Activated CD4-positive, alpha-beta T cell treated with anti-CD3 and anti-CD28 coated beads for 36 hours (primary cell): ENCODE measurements at regions not wholly inside any gene's neighbourhood (a gene's known extent, or its start where the extent isn't known, plus 50 kb on each side); places are given as distances from the start of the nearest gene placed in this dataset.

Source experiments
- ATAC-seq: fragments of 200-7000 bp; cut with Tn5 transposase; one replicate; pipeline ENCODE4 v1.10.0; 2021; ENCODE audit warnings: mild to moderate bottlenecking, moderate library complexity
- CTCF ChIA-PET: fragments of 350-600 bp; sonication (Branson Sonifier 250); formaldehyde crosslinking; loops from one replicate; lab custom pipeline; 2021; ENCODE audit warnings: antibody characterized with exemption; lab: Charles Lee
- POLR2A ChIA-PET: fragments of 350-600 bp; sonication (Branson Sonifier 250); formaldehyde crosslinking; loops from one replicate; lab custom pipeline; 2021; ENCODE audit warnings: antibody characterized with exemption, inconsistent platforms; lab: Charles Lee
- DNase-seq: peaks from one replicate; pipeline ENCODE4 v3.0.0-alpha.2; 2020
- H3K27ac Mint-ChIP-seq: one replicate; pipeline ENCODE4 v1.8.0; 2021; ENCODE audit warnings: mixed read lengths
- H3K27me3 Mint-ChIP-seq: one replicate; pipeline ENCODE4 v1.8.0; 2021; ENCODE audit warnings: mixed read lengths
- H3K36me3 Mint-ChIP-seq: one replicate; pipeline ENCODE4 v1.8.0; 2021; ENCODE audit warnings: low read depth, mixed read lengths
- H3K4me1 Mint-ChIP-seq: one replicate; pipeline ENCODE4 v1.8.0; 2021; ENCODE audit warnings: mixed read lengths
- H3K4me3 Mint-ChIP-seq: one replicate; pipeline ENCODE4 v1.8.0; 2021; ENCODE audit warnings: mild to moderate bottlenecking, moderate library complexity, mixed read lengths
- H3K9me3 Mint-ChIP-seq: one replicate; pipeline ENCODE4 v1.8.0; 2021; ENCODE audit warnings: low read depth, mixed read lengths
- intact Hi-C, 2 experiments: fragments of 100-400 bp; cut with DNase I in 1 of 2; cut with micrococcal nuclease in 1 of 2; formaldehyde crosslinking; loops; one replicate each; pipeline versions ENCODE4 v1.14.2 to v1.15.1; 2022 to 2024; cut with DNase I, micrococcal nuclease

DNA sequence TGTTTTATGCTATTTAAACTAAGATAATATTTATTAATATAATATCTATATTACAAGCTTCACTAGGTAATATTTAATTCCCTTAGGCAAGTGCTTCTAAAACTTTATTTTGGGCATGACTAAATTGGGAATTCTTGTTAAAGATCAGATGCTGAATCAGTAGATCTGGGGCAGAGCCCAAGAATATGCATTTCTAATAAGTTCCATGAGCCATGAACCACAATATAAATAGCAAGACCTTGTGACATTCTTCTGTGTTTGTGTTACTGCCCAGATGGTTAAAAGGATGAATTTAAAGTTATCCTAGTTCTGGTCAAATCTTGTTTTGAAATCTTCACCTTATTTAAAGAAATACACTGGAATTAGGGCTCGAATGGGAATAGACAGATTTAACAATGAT, 258.4 kb upstream of the CACNA2D1 start:
- intact Hi-C loops: no loop called here
- CTCF ChIA-PET: interaction anchor here (0.7 to 1.4 kb wide), 2 partner anchors 9 to 11 kb away, joined by 3 to 5 read pairs; no protein-coding TSS in a partner anchor
- no peaks in the 10 kb centered on the region for H3K9me3 Mint-ChIP-seq
- H3K27ac Mint-ChIP-seq: no peak overlapping the region
- H3K36me3 Mint-ChIP-seq: no peaks in the 10 kb centered on the region
- no peaks in the 10 kb centered on the region for H3K27me3 Mint-ChIP-seq
- no peak overlapping the region for H3K4me3 Mint-ChIP-seq
- DNase-seq (no peak), ATAC-seq (no peak)
- POLR2A ChIA-PET: no interaction called here
- no peaks in the 10 kb centered on the region for H3K4me1 Mint-ChIP-seq

DNA sequence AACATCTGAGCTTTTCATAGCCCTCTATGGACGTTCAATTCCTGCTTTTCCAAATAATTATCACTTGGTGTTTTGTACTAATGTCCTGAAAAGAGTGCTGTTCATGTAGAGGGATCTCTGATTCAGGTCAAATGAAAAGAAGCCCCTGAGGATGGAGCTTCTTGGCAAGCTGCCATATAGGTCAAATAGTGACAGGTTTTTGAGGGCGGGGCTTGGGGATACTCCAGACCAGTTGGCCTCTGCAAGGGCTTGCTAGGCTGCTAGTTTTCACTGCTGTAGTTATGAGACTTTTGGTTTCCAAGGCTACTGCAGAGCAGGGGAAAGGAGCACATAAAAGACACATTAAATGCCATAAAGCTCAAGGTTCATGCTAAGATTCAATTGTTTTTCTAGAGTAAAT, 257.2 kb upstream of the CACNA2D1 start:
- H3K4me1 Mint-ChIP-seq: no peaks in the 10 kb centered on the region
- H3K9me3 Mint-ChIP-seq: no peaks in the 10 kb centered on the region
- DNase-seq (no peak), ATAC-seq (no peak)
- no peaks in the 10 kb centered on the region for H3K36me3 Mint-ChIP-seq
- intact Hi-C loops: no loop called here
- CTCF ChIA-PET: no interaction called here
- H3K4me3 Mint-ChIP-seq: no peak overlapping the region
- no peaks in the 10 kb centered on the region for H3K27me3 Mint-ChIP-seq
- POLR2A ChIA-PET: no interaction called here
- H3K27ac Mint-ChIP-seq: no peak overlapping the region

DNA sequence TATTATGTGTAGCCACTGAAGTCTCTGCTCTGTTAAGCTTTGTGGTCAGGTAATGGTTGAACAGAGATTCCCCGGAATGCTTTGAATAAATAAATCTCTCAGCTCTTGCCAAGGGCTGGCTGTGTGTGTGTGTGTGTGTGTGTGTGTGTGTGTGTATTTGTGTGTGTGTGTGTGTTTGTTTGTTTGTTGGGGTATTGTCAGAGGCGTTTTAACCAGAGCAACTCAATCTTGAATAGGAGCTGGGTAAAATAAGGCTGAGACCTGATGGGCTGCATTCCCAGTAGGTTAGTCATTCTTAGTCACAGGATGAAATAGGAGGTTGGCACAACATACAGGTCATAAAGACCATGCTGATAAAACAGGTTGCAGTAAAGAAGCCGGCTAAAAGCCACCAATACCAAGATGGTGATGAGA, 256.2 kb upstream of the CACNA2D1 start:
- Mint-ChIP-seq H3K27ac (no peak overlapping the region), H3K27me3 (no peaks in the 10 kb centered on the region), H3K36me3 (no peaks in the 10 kb centered on the region), H3K4me1 (no peaks in the 10 kb centered on the region), H3K9me3 (no peaks in the 10 kb centered on the region), H3K4me3 (no peak overlapping the region)
- DNase-seq (no peak), ATAC-seq (no peak)
- intact Hi-C loops: no loop called here
- ChIA-PET CTCF (no interaction called here), POLR2A (no interaction called here)

DNA sequence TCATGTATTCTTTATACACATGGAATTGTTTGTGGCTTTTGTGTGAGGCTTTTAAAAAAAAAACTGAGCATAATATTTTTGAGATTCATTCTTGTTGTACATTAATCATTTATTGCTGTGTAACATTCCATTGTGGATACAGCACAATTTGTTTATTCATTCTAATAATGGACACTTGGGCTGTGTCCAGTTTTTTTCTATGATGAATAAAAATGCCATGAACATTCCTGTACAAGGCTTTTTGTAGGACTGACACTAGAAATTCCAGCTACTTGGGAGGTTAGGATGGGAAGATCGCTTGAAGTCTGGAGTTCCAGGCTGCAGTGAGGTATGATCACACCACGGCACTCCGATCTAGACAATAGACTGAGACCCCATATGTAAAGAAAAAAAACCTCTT, 254.3 kb upstream of the CACNA2D1 start:
- Mint-ChIP-seq H3K27me3 (no peaks in the 10 kb centered on the region), H3K4me1 (no peaks in the 10 kb centered on the region), H3K27ac (no peak overlapping the region), H3K36me3 (no peaks in the 10 kb centered on the region), H3K9me3 (no peaks in the 10 kb centered on the region), H3K4me3 (no peak overlapping the region)
- CTCF ChIA-PET: no interaction called here
- DNase-seq (no peak), ATAC-seq (no peak)
- intact Hi-C loops: no loop called here
- POLR2A ChIA-PET: no interaction called here

DNA sequence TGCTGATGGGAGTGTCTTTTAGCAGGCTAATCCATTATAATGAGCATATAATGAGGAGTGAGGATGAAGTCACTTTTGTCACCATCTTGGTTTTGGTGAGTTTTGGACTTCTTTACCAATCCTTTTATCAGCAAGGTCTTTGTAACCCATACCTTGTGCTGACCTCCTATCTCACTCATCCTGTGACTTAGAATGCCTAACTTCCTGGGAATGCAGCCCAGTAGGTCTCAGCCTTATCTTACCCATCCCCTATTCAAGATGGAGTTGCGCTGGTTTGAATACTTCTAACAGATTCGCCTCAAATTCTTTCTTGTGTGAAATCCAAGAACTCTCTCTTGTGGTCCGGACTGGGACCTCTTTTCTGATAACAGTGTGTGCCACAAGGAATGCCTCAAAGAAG, 253.1 kb upstream of the CACNA2D1 start:
- Mint-ChIP-seq H3K27ac (no peak overlapping the region), H3K36me3 (no peaks in the 10 kb centered on the region), H3K9me3 (peaks cover 2% of the 10 kb centered on the region), H3K27me3 (no peaks in the 10 kb centered on the region), H3K4me3 (no peak overlapping the region), H3K4me1 (no peaks in the 10 kb centered on the region)
- ChIA-PET POLR2A (no interaction called here), CTCF (no interaction called here)
- no peak for ATAC-seq
- intact Hi-C loops: no loop called here
- DNase-seq: no peak

DNA sequence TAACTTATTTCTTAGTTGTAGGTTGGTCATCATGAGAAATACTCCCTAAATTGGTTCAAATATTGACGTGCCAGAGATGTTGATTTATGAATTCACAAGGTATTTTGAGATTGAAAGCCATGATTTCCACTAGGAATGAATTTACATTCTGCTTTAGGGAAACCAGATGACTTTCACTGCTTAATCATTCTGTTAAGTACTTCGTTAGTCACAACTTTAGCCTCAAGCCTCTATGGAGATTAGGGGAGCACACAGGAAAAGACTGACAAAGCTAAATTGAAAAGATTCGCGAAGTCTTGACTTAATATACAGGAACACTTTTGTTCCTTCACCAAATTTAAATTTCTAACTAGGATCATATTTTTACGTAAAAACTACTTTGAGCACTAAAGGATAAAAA, 250.4 kb upstream of the CACNA2D1 start:
- H3K9me3 Mint-ChIP-seq: peaks cover 7% of the 10 kb centered on the region
- H3K27me3 Mint-ChIP-seq: no peaks in the 10 kb centered on the region
- no peak overlapping the region for H3K4me3 Mint-ChIP-seq
- POLR2A ChIA-PET: no interaction called here
- no peaks in the 10 kb centered on the region for H3K4me1 Mint-ChIP-seq
- intact Hi-C loops: no loop called here
- no peaks in the 10 kb centered on the region for H3K36me3 Mint-ChIP-seq
- H3K27ac Mint-ChIP-seq: no peak overlapping the region
- CTCF ChIA-PET: no interaction called here
- ATAC-seq (no peak), DNase-seq (no peak)

DNA sequence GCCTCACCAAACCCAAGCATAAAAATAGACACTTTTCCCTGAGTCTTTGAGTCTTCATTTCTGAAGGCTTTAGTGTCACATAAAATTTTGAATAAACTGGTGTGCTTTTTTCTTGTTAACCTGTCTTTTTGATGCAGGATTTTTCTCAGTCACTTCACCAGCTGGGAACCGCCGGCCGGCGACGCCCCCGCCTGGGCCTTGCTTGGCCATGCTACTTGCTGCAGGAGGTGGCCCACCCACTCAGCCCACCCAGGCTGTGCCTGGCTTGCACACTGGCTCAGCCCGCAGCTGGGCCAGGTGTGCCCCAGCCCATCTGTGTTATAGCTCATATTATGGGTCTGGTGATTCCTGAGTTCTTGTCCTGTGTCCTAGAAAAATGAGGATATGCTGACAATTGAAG, 247.4 kb upstream of the CACNA2D1 start:
- H3K9me3 Mint-ChIP-seq: peaks cover 7% of the 10 kb centered on the region
- no peaks in the 10 kb centered on the region for H3K27me3 Mint-ChIP-seq
- intact Hi-C loops: no loop called here
- CTCF ChIA-PET: no interaction called here
- no peak overlapping the region for H3K27ac Mint-ChIP-seq
- H3K4me3 Mint-ChIP-seq: no peak overlapping the region
- no peaks in the 10 kb centered on the region for H3K36me3 Mint-ChIP-seq
- POLR2A ChIA-PET: no interaction called here
- DNase-seq: no peak
- ATAC-seq: no peak
- H3K4me1 Mint-ChIP-seq: no peaks in the 10 kb centered on the region

DNA sequence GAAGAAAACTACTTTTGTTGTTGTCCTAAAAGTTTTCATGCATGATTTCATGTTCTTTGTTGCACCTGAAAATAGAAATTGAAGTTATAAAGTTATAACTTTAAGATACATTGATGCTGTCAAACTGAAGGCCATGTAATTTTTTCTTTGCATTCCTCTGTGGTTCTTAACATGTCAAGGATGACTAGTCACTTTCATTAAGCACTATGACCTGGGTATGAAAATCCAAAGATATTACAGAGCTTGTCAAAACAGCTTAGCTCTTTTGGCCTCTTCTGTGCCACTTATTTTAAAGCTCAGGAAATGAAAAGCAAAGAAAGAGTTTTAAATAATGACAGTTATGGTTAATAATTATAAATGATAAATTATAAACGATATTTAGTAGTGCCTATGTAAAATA, 241.6 kb upstream of the CACNA2D1 start:
- no peaks in the 10 kb centered on the region for H3K27me3 Mint-ChIP-seq
- no peaks in the 10 kb centered on the region for H3K36me3 Mint-ChIP-seq
- DNase-seq: no peak
- no peaks in the 10 kb centered on the region for H3K4me1 Mint-ChIP-seq
- POLR2A ChIA-PET: no interaction called here
- no peak for ATAC-seq
- H3K9me3 Mint-ChIP-seq: no peaks in the 10 kb centered on the region
- no peak overlapping the region for H3K27ac Mint-ChIP-seq
- intact Hi-C loops: no loop called here
- CTCF ChIA-PET: no interaction called here
- H3K4me3 Mint-ChIP-seq: no peak overlapping the region

DNA sequence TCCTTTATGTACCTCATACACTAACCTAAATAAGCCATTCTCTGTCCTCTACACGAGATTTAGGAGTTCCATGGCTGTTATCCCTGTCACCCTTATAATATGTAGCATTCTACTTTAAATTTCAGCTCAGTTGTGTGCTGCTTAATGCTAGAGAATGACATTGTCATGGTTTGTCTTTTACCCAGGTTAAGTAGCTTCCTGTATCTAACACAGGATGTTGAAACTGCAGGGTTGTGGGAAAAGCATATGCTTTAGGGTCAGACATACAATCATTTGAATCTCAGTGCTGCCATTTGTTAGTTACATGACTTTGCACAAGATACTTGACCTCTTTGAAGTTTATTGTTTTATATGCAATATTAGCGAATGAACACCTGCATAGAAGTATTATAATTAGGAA, 235.1 kb upstream of the CACNA2D1 start:
- Mint-ChIP-seq H3K27ac (no peak overlapping the region), H3K36me3 (no peaks in the 10 kb centered on the region), H3K4me3 (no peak overlapping the region), H3K4me1 (peaks cover 15% of the 10 kb centered on the region), H3K9me3 (peaks cover 4% of the 10 kb centered on the region), H3K27me3 (no peaks in the 10 kb centered on the region)
- ChIA-PET POLR2A (no interaction called here), CTCF (no interaction called here)
- intact Hi-C loops: no loop called here
- ATAC-seq (peak; percentile 35), DNase-seq (no peak)

DNA sequence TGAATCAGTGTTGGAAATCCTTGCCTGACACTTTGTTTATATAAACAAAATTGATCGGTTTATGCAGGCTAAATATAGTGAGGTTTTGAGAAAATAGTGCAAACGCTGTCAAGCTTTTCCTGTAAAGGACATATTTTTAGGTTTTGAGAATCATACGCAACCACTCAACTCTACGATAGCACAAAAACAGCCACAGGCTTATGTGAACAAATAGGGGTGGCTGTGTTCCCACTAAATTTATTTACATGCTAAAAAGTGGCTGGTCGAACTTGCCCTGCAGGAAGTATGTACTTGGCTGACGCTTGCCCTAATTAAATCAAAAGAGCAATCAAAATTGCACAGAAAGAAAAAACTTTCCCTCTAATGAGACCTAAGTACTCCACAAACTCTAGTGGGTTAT, 234.7 kb upstream of the CACNA2D1 start:
- Mint-ChIP-seq H3K9me3 (peaks cover 4% of the 10 kb centered on the region), H3K4me1 (peaks cover 15% of the 10 kb centered on the region), H3K27me3 (no peaks in the 10 kb centered on the region), H3K27ac (no peak overlapping the region), H3K36me3 (no peaks in the 10 kb centered on the region), H3K4me3 (no peak overlapping the region)
- ATAC-seq: no peak
- no peak for DNase-seq
- ChIA-PET CTCF (interaction anchor here (0.6 kb wide), 1 partner anchor 688 kb away, joined by 3 read pairs; no protein-coding TSS in a partner anchor), POLR2A (no interaction called here)
- intact Hi-C loops: no loop called here

DNA sequence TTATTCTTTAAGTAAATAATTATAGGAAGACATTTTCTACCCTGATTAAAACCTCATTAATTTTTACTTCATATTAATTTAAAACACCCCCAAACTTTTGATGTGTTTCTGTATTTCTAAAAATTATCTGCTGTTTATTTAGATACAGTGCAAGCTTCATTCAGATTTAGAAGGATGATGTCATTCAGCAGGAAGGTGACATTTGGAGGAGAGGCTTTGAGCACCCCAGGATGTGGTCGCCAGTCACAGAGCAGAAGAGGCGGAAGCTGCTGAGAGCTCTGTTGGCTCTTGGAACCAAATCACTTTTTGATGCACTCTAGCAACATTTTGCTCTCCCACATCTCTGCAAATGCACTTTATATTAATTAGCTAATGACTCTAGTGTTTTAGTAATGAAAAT, 233.9 kb upstream of the CACNA2D1 start:
- ATAC-seq: peak; percentile 92
- H3K36me3 Mint-ChIP-seq: no peaks in the 10 kb centered on the region
- peak overlapping the region; percentile 55 for H3K27ac Mint-ChIP-seq
- intact Hi-C loops: no loop called here
- POLR2A ChIA-PET: no interaction called here
- H3K9me3 Mint-ChIP-seq: peaks cover 4% of the 10 kb centered on the region
- no peak overlapping the region for H3K4me3 Mint-ChIP-seq
- DNase-seq: peak; percentile 62
- CTCF ChIA-PET: interaction anchor here (0.6 kb wide), 1 partner anchor 687 kb away, joined by 3 read pairs; no protein-coding TSS in a partner anchor
- H3K4me1 Mint-ChIP-seq: peaks cover 15% of the 10 kb centered on the region
- no peaks in the 10 kb centered on the region for H3K27me3 Mint-ChIP-seq

DNA sequence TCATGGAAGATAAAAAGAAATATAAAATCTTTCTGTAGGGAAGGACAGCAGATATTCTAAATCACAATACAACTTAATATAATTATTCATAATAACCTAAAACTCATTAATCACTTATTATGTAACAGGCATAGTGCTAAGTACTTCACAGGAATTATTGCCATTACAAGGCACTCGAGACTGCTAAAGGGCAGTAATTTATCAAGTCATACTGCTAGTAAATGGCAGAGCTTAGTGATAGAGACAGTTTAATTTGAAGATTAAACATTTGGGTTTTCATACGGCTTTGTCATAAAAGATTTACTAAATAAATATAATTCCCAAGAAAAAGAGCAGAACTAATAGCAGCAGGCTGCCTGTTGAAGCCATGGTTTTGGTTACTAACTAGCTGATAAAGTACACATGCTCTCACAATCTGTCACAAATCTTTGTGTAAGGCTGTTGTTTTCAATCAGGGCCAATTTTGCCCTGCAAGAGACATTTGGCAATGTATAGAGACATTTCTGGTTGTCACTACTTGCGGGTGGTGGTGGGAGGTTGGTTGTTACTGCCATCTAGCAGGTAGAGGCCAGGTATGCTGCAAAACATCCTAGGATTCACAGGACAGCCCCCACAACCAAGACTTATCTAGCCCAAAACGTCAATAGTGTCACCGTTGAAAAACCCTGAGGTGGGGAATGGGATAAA, 233.3 kb upstream of the CACNA2D1 start:
- H3K4me1 Mint-ChIP-seq: peaks cover 15% of the 10 kb centered on the region
- no peak overlapping the region for H3K4me3 Mint-ChIP-seq
- peaks cover 4% of the 10 kb centered on the region for H3K9me3 Mint-ChIP-seq
- peak; percentile 7 for DNase-seq
- CTCF ChIA-PET: interaction anchor here (0.7 kb wide), 1 partner anchor 784 kb away, joined by 5 read pairs; no protein-coding TSS in a partner anchor
- no peaks in the 10 kb centered on the region for H3K27me3 Mint-ChIP-seq
- intact Hi-C loops: no loop called here
- no peaks in the 10 kb centered on the region for H3K36me3 Mint-ChIP-seq
- POLR2A ChIA-PET: no interaction called here
- H3K27ac Mint-ChIP-seq: peak overlapping the region; percentile 72
- peak; percentile 12 for ATAC-seq
